OCI-LY7 (cell line): ENCODE measurements at regions not wholly inside any gene's neighbourhood (a gene's known extent, or its start where the extent isn't known, plus 50 kb on each side); places are given as distances from the start of the nearest gene placed in this dataset.

ENCODE experiments used
- BruUV-seq: library from RNA; stranded (reverse); fragments of 400-500 nt; replicated peaks from 2 replicates; lab custom pipeline; 2021; lab: Mats Ljungman, UMichigan
- CTCF ChIA-PET: fragments of 300-600 bp; sonication (Branson Sonifier 250); formaldehyde crosslinking; loops from one replicate; lab custom pipeline; 2022; ENCODE audit warnings: antibody characterized with exemption; ENCODE audit not compliant: unreplicated experiment; lab: Charles Lee
- POLR2A ChIA-PET: fragments of 300-600 bp; sonication (Branson Sonifier 250); formaldehyde crosslinking; loops from one replicate; lab custom pipeline; 2022; ENCODE audit warnings: antibody characterized with exemption; lab: Charles Lee
- DNase-seq: peaks from one replicate; pipeline ENCODE4 v3.0.0-alpha.2; 2015; ENCODE audit warnings: low spot score
- H2AFZ ChIP-seq: fragments of 200-600 bp; sonication (generic), shearing (Covaris generic); 2 replicates; pipeline ENCODE4 v1.6.1; 2014; ENCODE audit warnings: mild to moderate bottlenecking, antibody characterized with exemption, low read length, moderate library complexity
- H3K27ac ChIP-seq: fragments of 200-600 bp; sonication (generic); 2 replicates; pipeline ENCODE4 v1.5.1; 2014; ENCODE audit warnings: mixed run types, low read depth, mild to moderate bottlenecking, moderate library complexity, low read length, inconsistent platforms; ENCODE audit not compliant: poor library complexity, severe bottlenecking
- H3K36me3 ChIP-seq: fragments of 200-600 bp; sonication (generic); 2 replicates; pipeline ENCODE4 v1.6.1; 2014; ENCODE audit warnings: mild to moderate bottlenecking, antibody characterized with exemption, low read length, moderate library complexity, mixed read lengths; ENCODE audit not compliant: insufficient read depth
- H3K4me1 ChIP-seq: fragments of 200-600 bp; sonication (generic); 2 replicates; pipeline ENCODE4 v1.5.1; 2014; ENCODE audit warnings: mild to moderate bottlenecking, low read length; ENCODE audit not compliant: insufficient read depth, poor library complexity, severe bottlenecking
- H3K4me2 ChIP-seq: fragments of 200-600 bp; sonication (generic); 2 replicates; pipeline ENCODE4 v1.6.1; 2014; ENCODE audit warnings: mild to moderate bottlenecking, low read length
- H3K4me3 ChIP-seq: fragments of 200-600 bp; sonication (generic); 2 replicates; pipeline ENCODE4 v1.5.1; 2014; ENCODE audit warnings: mild to moderate bottlenecking, low read depth, low read length; ENCODE audit not compliant: poor library complexity, severe bottlenecking
- H3K79me2 ChIP-seq: fragments of 200-600 bp; sonication (generic); 2 replicates; pipeline ENCODE4 v1.6.1; 2016; ENCODE audit warnings: low read depth, mild to moderate bottlenecking, low read length, moderate library complexity, mixed read lengths; ENCODE audit not compliant: insufficient read depth
- H3K9me2 ChIP-seq: fragments of 200-600 bp; sonication (generic); 2 replicates; pipeline ENCODE4 v1.6.1; 2016; ENCODE audit warnings: mild to moderate bottlenecking, low read length, mixed read lengths; ENCODE audit not compliant: insufficient read depth
- H3K9me3 ChIP-seq: fragments of 200-600 bp; sonication (generic); 2 replicates; pipeline ENCODE4 v1.6.1; 2014; ENCODE audit warnings: mild to moderate bottlenecking, mixed run types, low read length, mixed read lengths
- H4K20me1 ChIP-seq: fragments of 200-600 bp; sonication (generic); 2 replicates; pipeline ENCODE4 v1.6.1; 2014; ENCODE audit warnings: mild to moderate bottlenecking, antibody characterized with exemption, low read length, moderate library complexity, mixed read lengths; ENCODE audit not compliant: insufficient read depth
- CTCF ChIP-seq: fragments of 200-600 bp; sonication (generic); conservative IDR thresholded peaks from 2 replicates; pipeline ENCODE4 v1.5.1; 2014; ENCODE audit warnings: mild to moderate bottlenecking, antibody characterized with exemption, low read length, moderate library complexity, mixed read lengths
- EZH2phosphoT487 ChIP-seq: fragments of 200-600 bp; sonication (generic); IDR thresholded peaks from 2 replicates; pipeline ENCODE4 v1.6.1; 2018; ENCODE audit warnings: low read depth, borderline replicate concordance, mild to moderate bottlenecking, mixed run types, antibody characterized with exemption, low read length, moderate library complexity, mixed read lengths
- intact Hi-C: fragments of 100-400 bp; cut with micrococcal nuclease; formaldehyde crosslinking; loops from one replicate; pipeline ENCODE4 v1.10.0; 2022; ENCODE audit not compliant: unreplicated experiment

- no TSS peak for BruUV-seq
- DNase-seq, result no peak
- H3K9me3 ChIP-seq, result no peaks in the 10 kb centered on the region
- no peak overlapping the region for H2AFZ ChIP-seq
- no peak overlapping the region for H3K27ac ChIP-seq
- no peaks in the 10 kb centered on the region for H3K4me1 ChIP-seq
- TF ChIP-seq EZH2phosphoT487 (no peak), CTCF (no peak)
- H4K20me1 ChIP-seq, result no peaks in the 10 kb centered on the region
- H3K79me2 ChIP-seq, result no peaks in the 10 kb centered on the region
- H3K9me2 ChIP-seq, result no peaks in the 10 kb centered on the region
- H3K4me3 ChIP-seq, result no peak overlapping the region
- intact Hi-C loops, result no loop called here
- ChIA-PET POLR2A (no interaction called here), CTCF (no interaction called here)
- no peak overlapping the region for H3K4me2 ChIP-seq
- H3K36me3 ChIP-seq, result no peaks in the 10 kb centered on the region
These were observed 152.9 kb upstream of the ZNF644 start for GRCh38 chr1:91174734-91175133.

- H4K20me1 ChIP-seq, result no peaks in the 10 kb centered on the region
- H3K9me3 ChIP-seq, result no peaks in the 10 kb centered on the region
- H3K4me3 ChIP-seq, result no peak overlapping the region
- H3K79me2 ChIP-seq, result no peaks in the 10 kb centered on the region
- intact Hi-C loops, result no loop called here
- no TSS peak for BruUV-seq
- no peak for DNase-seq
- POLR2A ChIA-PET, result no interaction called here
- H3K27ac ChIP-seq, result no peak overlapping the region
- H2AFZ ChIP-seq, result no peak overlapping the region
- H3K9me2 ChIP-seq, result no peaks in the 10 kb centered on the region
- no peak for TF ChIP-seq EZH2phosphoT487
- no peak for TF ChIP-seq CTCF
- CTCF ChIA-PET, result no interaction called here
- no peaks in the 10 kb centered on the region for H3K4me1 ChIP-seq
- no peaks in the 10 kb centered on the region for H3K36me3 ChIP-seq
- H3K4me2 ChIP-seq, result no peak overlapping the region
These were observed 151.6 kb upstream of the ZNF644 start for GRCh38 chr1:91173346-91173890.

- Histone ChIP-seq H3K4me3 (no peak overlapping the region), H3K9me2 (no peaks in the 10 kb centered on the region), H3K4me2 (no peak overlapping the region), H2AFZ (no peak overlapping the region), H3K79me2 (no peaks in the 10 kb centered on the region), H3K9me3 (no peaks in the 10 kb centered on the region), H4K20me1 (no peaks in the 10 kb centered on the region), H3K27ac (no peak overlapping the region), H3K4me1 (no peaks in the 10 kb centered on the region), H3K36me3 (no peaks in the 10 kb centered on the region)
- BruUV-seq, result no TSS peak
- DNase-seq, result no peak
- intact Hi-C loops, result no loop called here
- ChIA-PET CTCF (no interaction called here), POLR2A (no interaction called here)
- TF ChIP-seq CTCF (no peak), EZH2phosphoT487 (no peak)
These were observed 150.7 kb upstream of the ZNF644 start for GRCh38 chr1:91172541-91172940.
